Breast epithelium (tissue), 3 donors: ENCODE measurements at regions not wholly inside any gene's neighbourhood (a gene's known extent, or its start where the extent isn't known, plus 50 kb on each side); places are given as distances from the start of the nearest gene placed in this dataset.

Experiments used
- POLR2A ChIP-seq: fragments of 450-650 bp; IDR thresholded peaks from one replicate; pipeline ENCODE4 v1.6.1; 2016; ENCODE audit warnings: antibody characterized with exemption, mild to moderate bottlenecking, moderate library complexity
- POLR2AphosphoS5 ChIP-seq, 3 donors: sonication (generic); formaldehyde crosslinking; IDR thresholded peaks; one replicate each; pipeline ENCODE4 v1.6.1; 2017; ENCODE audit warnings: antibody characterized with exemption in 3 of 3
- TF ChIP-seq, protein P1 (sequence below), 3 donors: fragments of 450-650 bp; IDR thresholded peaks; one replicate each; pipeline ENCODE4 v1.5.1; 2016 to 2017; ENCODE audit warnings: antibody characterized with exemption in 3 of 3, mild to moderate bottlenecking in 3 of 3, moderate library complexity in 3 of 3

DNA sequence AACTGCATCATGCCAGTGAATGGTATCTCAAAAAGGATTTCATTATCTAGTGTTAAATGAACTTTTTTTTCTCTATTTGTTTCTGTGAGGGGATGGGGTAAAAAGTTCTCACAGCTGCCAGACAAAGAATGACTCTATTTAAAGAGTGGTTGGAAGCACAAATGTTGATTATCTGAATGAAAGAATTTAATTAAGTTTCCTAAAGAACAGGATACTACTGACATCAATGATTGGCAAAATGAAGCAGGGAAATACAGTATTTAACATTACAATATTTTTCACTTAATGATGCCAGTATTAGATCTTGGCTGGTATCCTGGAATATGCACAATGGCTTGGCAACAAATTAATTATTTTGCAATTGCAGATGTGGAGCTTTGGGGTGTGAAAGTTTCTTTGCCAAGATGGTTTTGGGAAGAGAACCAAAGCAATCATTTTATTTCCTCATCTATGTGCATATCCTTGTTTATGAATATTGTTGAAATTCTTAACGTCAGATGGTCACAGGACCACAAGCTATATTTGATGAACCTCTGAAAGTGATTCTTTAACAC is 336.8 kb downstream of the ARL4A start:
- TF ChIP-seq, protein P1, sequence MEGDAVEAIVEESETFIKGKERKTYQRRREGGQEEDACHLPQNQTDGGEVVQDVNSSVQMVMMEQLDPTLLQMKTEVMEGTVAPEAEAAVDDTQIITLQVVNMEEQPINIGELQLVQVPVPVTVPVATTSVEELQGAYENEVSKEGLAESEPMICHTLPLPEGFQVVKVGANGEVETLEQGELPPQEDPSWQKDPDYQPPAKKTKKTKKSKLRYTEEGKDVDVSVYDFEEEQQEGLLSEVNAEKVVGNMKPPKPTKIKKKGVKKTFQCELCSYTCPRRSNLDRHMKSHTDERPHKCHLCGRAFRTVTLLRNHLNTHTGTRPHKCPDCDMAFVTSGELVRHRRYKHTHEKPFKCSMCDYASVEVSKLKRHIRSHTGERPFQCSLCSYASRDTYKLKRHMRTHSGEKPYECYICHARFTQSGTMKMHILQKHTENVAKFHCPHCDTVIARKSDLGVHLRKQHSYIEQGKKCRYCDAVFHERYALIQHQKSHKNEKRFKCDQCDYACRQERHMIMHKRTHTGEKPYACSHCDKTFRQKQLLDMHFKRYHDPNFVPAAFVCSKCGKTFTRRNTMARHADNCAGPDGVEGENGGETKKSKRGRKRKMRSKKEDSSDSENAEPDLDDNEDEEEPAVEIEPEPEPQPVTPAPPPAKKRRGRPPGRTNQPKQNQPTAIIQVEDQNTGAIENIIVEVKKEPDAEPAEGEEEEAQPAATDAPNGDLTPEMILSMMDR (IDR thresholded peaks at IDR 0.05) = no peak
- no peak for TF ChIP-seq POLR2A
- TF ChIP-seq POLR2AphosphoS5 (IDR thresholded peaks at IDR 0.05) = peak in 1 of 3 donors; percentile 62
